ENCODE measurements at regions not wholly inside any gene's neighbourhood (a gene's known extent, or its start where the extent isn't known, plus 50 kb on each side); places are given as distances from the start of the nearest gene placed in this dataset.

GRCh38 chr18:2030647-2031046, 540.7 kb downstream of the METTL4 start:
- no peak for ATAC-seq
- no peak for TF ChIP-seq PATZ1 (CRISPR knock-in tag; IDR thresholded peaks at IDR 0.05; ENCODE audit: borderline replicate concordance)

- ATAC-seq: no peak
- no peak for TF ChIP-seq CREB5 (CRISPR knock-in tag; IDR thresholded peaks at IDR 0.05; ENCODE audit: low read depth)
- TF ChIP-seq CSDC2 (CRISPR knock-in tag; IDR thresholded peaks at IDR 0.05): no peak
- TF ChIP-seq ZFP30 (CRISPR knock-in tag; IDR thresholded peaks at IDR 0.05): no peak
- no peak for TF ChIP-seq BACH2 (CRISPR knock-in tag; IDR thresholded peaks at IDR 0.05; ENCODE audit: borderline replicate concordance)
- no peak for TF ChIP-seq TCF4 (CRISPR knock-in tag; IDR thresholded peaks at IDR 0.05; ENCODE audit: borderline replicate concordance)
- no peak for TF ChIP-seq ZFP3 (CRISPR knock-in tag; IDR thresholded peaks at IDR 0.05)
- no peak for TF ChIP-seq ZNF565 (CRISPR knock-in tag; conservative IDR thresholded peaks at IDR 0.05; ENCODE audit: low read depth)
- TF ChIP-seq ZNF8 (CRISPR knock-in tag; IDR thresholded peaks at IDR 0.05): no peak
- no peak for TF ChIP-seq SNAI2 (CRISPR knock-in tag; IDR thresholded peaks at IDR 0.05)
- no peak for TF ChIP-seq PPARA (CRISPR knock-in tag; IDR thresholded peaks at IDR 0.05; ENCODE audit: borderline replicate concordance)
- no peak for TF ChIP-seq OSR1 (CRISPR knock-in tag; IDR thresholded peaks at IDR 0.05)
- TF ChIP-seq PATZ1 (CRISPR knock-in tag; IDR thresholded peaks at IDR 0.05; ENCODE audit: borderline replicate concordance): no peak
- TF ChIP-seq ZC3H10 (CRISPR knock-in tag; IDR thresholded peaks at IDR 0.05): no peak
- no peak for TF ChIP-seq CSRNP3 (CRISPR knock-in tag; IDR thresholded peaks at IDR 0.05)
- no peak for TF ChIP-seq TOX (CRISPR knock-in tag; IDR thresholded peaks at IDR 0.05; ENCODE audit: borderline replicate concordance)
- no peak for TF ChIP-seq ESRRG (CRISPR knock-in tag; IDR thresholded peaks at IDR 0.05)
- no peak for TF ChIP-seq ZNF70 (CRISPR knock-in tag; IDR thresholded peaks at IDR 0.05)
- TF ChIP-seq POU6F1 (CRISPR knock-in tag; IDR thresholded peaks at IDR 0.05; ENCODE audit: borderline replicate concordance, low read depth): no peak
- TF ChIP-seq RARB (CRISPR knock-in tag; IDR thresholded peaks at IDR 0.05): no peak
- no peak for TF ChIP-seq ISL1 (CRISPR knock-in tag; IDR thresholded peaks at IDR 0.05)
Measured at GRCh38 chr18:2032036-2032435, 539.3 kb downstream of the METTL4 start.

- ATAC-seq: no peak
- no peak for TF ChIP-seq ZFP3 (CRISPR knock-in tag; IDR thresholded peaks at IDR 0.05)
- no peak for TF ChIP-seq ARNTL (CRISPR knock-in tag; IDR thresholded peaks at IDR 0.05; ENCODE audit: borderline replicate concordance, low read depth)
- no peak for TF ChIP-seq ZNF70 (CRISPR knock-in tag; IDR thresholded peaks at IDR 0.05)
- TF ChIP-seq ZFP30 (CRISPR knock-in tag; IDR thresholded peaks at IDR 0.05): no peak
- TF ChIP-seq CSDC2 (CRISPR knock-in tag; IDR thresholded peaks at IDR 0.05): no peak
- no peak for TF ChIP-seq ISL1 (CRISPR knock-in tag; IDR thresholded peaks at IDR 0.05)
- no peak for TF ChIP-seq GLIS3 (CRISPR knock-in tag; IDR thresholded peaks at IDR 0.05)
Measured at GRCh38 chr18:2035056-2035455, 536.2 kb downstream of the METTL4 start.

- no peak for ATAC-seq
- no peak for TF ChIP-seq PATZ1 (CRISPR knock-in tag; IDR thresholded peaks at IDR 0.05; ENCODE audit: borderline replicate concordance)
- no peak for TF ChIP-seq ZC3H10 (CRISPR knock-in tag; IDR thresholded peaks at IDR 0.05)
- TF ChIP-seq GLIS3 (CRISPR knock-in tag; IDR thresholded peaks at IDR 0.05): no peak
- TF ChIP-seq CSRNP3 (CRISPR knock-in tag; IDR thresholded peaks at IDR 0.05): no peak
- TF ChIP-seq TOX (CRISPR knock-in tag; IDR thresholded peaks at IDR 0.05; ENCODE audit: borderline replicate concordance): no peak
- TF ChIP-seq RARB (CRISPR knock-in tag; IDR thresholded peaks at IDR 0.05): no peak
- TF ChIP-seq POU6F1 (CRISPR knock-in tag; IDR thresholded peaks at IDR 0.05; ENCODE audit: borderline replicate concordance, low read depth): no peak
- TF ChIP-seq BACH2 (CRISPR knock-in tag; IDR thresholded peaks at IDR 0.05; ENCODE audit: borderline replicate concordance): no peak
- no peak for TF ChIP-seq ZNF8 (CRISPR knock-in tag; IDR thresholded peaks at IDR 0.05)
- TF ChIP-seq TCF4 (CRISPR knock-in tag; IDR thresholded peaks at IDR 0.05; ENCODE audit: borderline replicate concordance): no peak
- TF ChIP-seq PPARA (CRISPR knock-in tag; IDR thresholded peaks at IDR 0.05; ENCODE audit: borderline replicate concordance): no peak
- no peak for TF ChIP-seq ZFP30 (CRISPR knock-in tag; IDR thresholded peaks at IDR 0.05)
- no peak for TF ChIP-seq ZFP3 (CRISPR knock-in tag; IDR thresholded peaks at IDR 0.05)
Measured at GRCh38 chr18:2036086-2036485, 535.2 kb downstream of the METTL4 start.

Measured in SK-N-SH treated with all-trans-retinoic acid at 6 μM for 48 hours (cell line).